NT2/D1 (cell line): ENCODE measurements at regions not wholly inside any gene's neighbourhood (a gene's known extent, or its start where the extent isn't known, plus 50 kb on each side); places are given as distances from the start of the nearest gene placed in this dataset.

Source experiments
- SUZ12 ChIP-seq: IDR thresholded peaks from 2 replicates; pipeline ENCODE4 v1.6.1; 2011; ENCODE audit not compliant: insufficient read length, insufficient read depth; ENCODE audit errors: extremely low read depth
- YY1 ChIP-seq: IDR thresholded peaks from 2 replicates; pipeline ENCODE4 v1.6.1; 2011; ENCODE audit not compliant: insufficient read length, insufficient read depth

GRCh38 chr12:88266806-88267360 is 124.8 kb downstream of the TMTC3 start:
- no peak for TF ChIP-seq YY1
- TF ChIP-seq SUZ12: no peak
